ENCODE measurements at regions not wholly inside any gene's neighbourhood (a gene's known extent, or its start where the extent isn't known, plus 50 kb on each side); places are given as distances from the start of the nearest gene placed in this dataset.
"Not testable (repeated sequence)": the region's sequence is repeated elsewhere in the genome, so short reads cannot be mapped to it uniquely, and the experiment has no call there.

GRCh38 chr6:56742122-56742791, 99.6 kb upstream of the DST start:
- Mint-ChIP-seq H3K4me1 (ENCODE audit: low read depth) (peaks cover 28% of the 10 kb centered on the region), H3K27me3 (no peaks in the 10 kb centered on the region), H3K4me3 (peak overlapping the region; percentile 79), H3K27ac (peak overlapping the region; percentile 91), H3K9me3 (no peaks in the 10 kb centered on the region), H3K36me3 (ENCODE audit: low read depth) (no peaks in the 10 kb centered on the region)
- intact Hi-C loops (cut with micrococcal nuclease) = no loop called here

GRCh38 chr6:56741472-56741871, 98.8 kb upstream of the DST start:
- H3K27me3 Mint-ChIP-seq = no peaks in the 10 kb centered on the region
- H3K36me3 Mint-ChIP-seq (ENCODE audit: low read depth) = no peaks in the 10 kb centered on the region
- intact Hi-C loops (cut with micrococcal nuclease) = no loop called here
- peak overlapping the region; percentile 64 for H3K27ac Mint-ChIP-seq
- H3K9me3 Mint-ChIP-seq = no peaks in the 10 kb centered on the region
- H3K4me3 Mint-ChIP-seq = peak overlapping the region; percentile 40
- H3K4me1 Mint-ChIP-seq (ENCODE audit: low read depth) = peaks cover 28% of the 10 kb centered on the region

- Mint-ChIP-seq H3K4me1 (ENCODE audit: low read depth) (peaks cover 28% of the 10 kb centered on the region), H3K9me3 (no peaks in the 10 kb centered on the region), H3K27ac (peak overlapping the region; percentile 31), H3K36me3 (ENCODE audit: low read depth) (peaks cover under 1% of the 10 kb centered on the region), H3K27me3 (no peaks in the 10 kb centered on the region), H3K4me3 (no peak overlapping the region)
- intact Hi-C loops (cut with micrococcal nuclease) = no loop called here
Measured at GRCh38 chr6:56739836-56740815, 97.4 kb upstream of the DST start.

- H3K36me3 Mint-ChIP-seq (ENCODE audit: low read depth) = peaks cover 16% of the 10 kb centered on the region
- H3K4me3 Mint-ChIP-seq = no peak overlapping the region
- no peaks in the 10 kb centered on the region for H3K9me3 Mint-ChIP-seq
- H3K4me1 Mint-ChIP-seq (ENCODE audit: low read depth) = peaks cover 12% of the 10 kb centered on the region
- H3K27me3 Mint-ChIP-seq = no peaks in the 10 kb centered on the region
- intact Hi-C loops (cut with micrococcal nuclease) = no loop called here
- H3K27ac Mint-ChIP-seq = no peak overlapping the region
Measured at GRCh38 chr6:56736804-56737203, 94.1 kb upstream of the DST start.

GRCh38 chr6:56734335-56734734, 91.6 kb upstream of the DST start:
- Mint-ChIP-seq H3K27me3 (no peaks in the 10 kb centered on the region), H3K9me3 (no peaks in the 10 kb centered on the region)
- intact Hi-C loops (cut with micrococcal nuclease) = no loop called here

GRCh38 chr6:56733211-56733697, 90.6 kb upstream of the DST start:
- no peak overlapping the region for H3K4me3 Mint-ChIP-seq
- H3K36me3 Mint-ChIP-seq (ENCODE audit: low read depth) = peaks cover 16% of the 10 kb centered on the region
- H3K4me1 Mint-ChIP-seq (ENCODE audit: low read depth) = peaks cover 5% of the 10 kb centered on the region
- intact Hi-C loops (cut with micrococcal nuclease) = no loop called here
- H3K27me3 Mint-ChIP-seq = no peaks in the 10 kb centered on the region
- H3K9me3 Mint-ChIP-seq = no peaks in the 10 kb centered on the region
- no peak overlapping the region for H3K27ac Mint-ChIP-seq

More at GRCh38 chr6:56734335-56734734, 91.6 kb upstream of the DST start:
- peaks cover 5% of the 10 kb centered on the region for H3K4me1 Mint-ChIP-seq (ENCODE audit: low read depth)
- H3K36me3 Mint-ChIP-seq (ENCODE audit: low read depth) = peaks cover 16% of the 10 kb centered on the region
- H3K27ac Mint-ChIP-seq = no peak overlapping the region
- no peak overlapping the region for H3K4me3 Mint-ChIP-seq

- no peaks in the 10 kb centered on the region for H3K9me3 Mint-ChIP-seq
- intact Hi-C loops (cut with micrococcal nuclease) = no loop called here
- peaks cover 16% of the 10 kb centered on the region for H3K36me3 Mint-ChIP-seq (ENCODE audit: low read depth)
Measured at GRCh38 chr6:56732517-56732916, 89.8 kb upstream of the DST start.

GRCh38 chr6:56730663-56731529, 88.2 kb upstream of the DST start:
- Mint-ChIP-seq H3K27ac (no peak overlapping the region), H3K4me1 (ENCODE audit: low read depth) (peaks cover 5% of the 10 kb centered on the region), H3K27me3 (no peaks in the 10 kb centered on the region), H3K36me3 (ENCODE audit: low read depth) (peaks cover 16% of the 10 kb centered on the region), H3K4me3 (no peak overlapping the region), H3K9me3 (no peaks in the 10 kb centered on the region)
- intact Hi-C loops (cut with micrococcal nuclease) = no loop called here

More at GRCh38 chr6:56732517-56732916, 89.8 kb upstream of the DST start:
- Mint-ChIP-seq H3K4me3 (no peak overlapping the region), H3K27me3 (no peaks in the 10 kb centered on the region), H3K27ac (no peak overlapping the region), H3K4me1 (ENCODE audit: low read depth) (peaks cover 5% of the 10 kb centered on the region)

GRCh38 chr6:56729719-56730118, 87.0 kb upstream of the DST start:
- H3K27me3 Mint-ChIP-seq = no peaks in the 10 kb centered on the region
- H3K9me3 Mint-ChIP-seq = no peaks in the 10 kb centered on the region
- no peak overlapping the region for H3K4me3 Mint-ChIP-seq
- intact Hi-C loops (cut with micrococcal nuclease) = no loop called here
- peaks cover 5% of the 10 kb centered on the region for H3K4me1 Mint-ChIP-seq (ENCODE audit: low read depth)
- no peak overlapping the region for H3K27ac Mint-ChIP-seq
- H3K36me3 Mint-ChIP-seq (ENCODE audit: low read depth) = peaks cover 11% of the 10 kb centered on the region

- H3K36me3 Mint-ChIP-seq (ENCODE audit: low read depth) = peaks cover 10% of the 10 kb centered on the region
- H3K9me3 Mint-ChIP-seq; intact Hi-C loops (cut with micrococcal nuclease); H3K4me1 Mint-ChIP-seq (ENCODE audit: low read depth); H3K27ac Mint-ChIP-seq; H3K27me3 Mint-ChIP-seq; H3K4me3 Mint-ChIP-seq: not testable (repeated sequence)
Measured at GRCh38 chr6:56729166-56729565, 86.5 kb upstream of the DST start.

GRCh38 chr6:56727097-56727850, 84.6 kb upstream of the DST start:
- Mint-ChIP-seq H3K9me3 (no peaks in the 10 kb centered on the region), H3K36me3 (ENCODE audit: low read depth) (no peaks in the 10 kb centered on the region), H3K4me3 (no peak overlapping the region), H3K27ac (no peak overlapping the region), H3K27me3 (no peaks in the 10 kb centered on the region), H3K4me1 (ENCODE audit: low read depth) (no peaks in the 10 kb centered on the region)
- intact Hi-C loops (cut with micrococcal nuclease) = no loop called here

GRCh38 chr6:56725254-56725653, 82.6 kb upstream of the DST start:
- Mint-ChIP-seq H3K4me1 (ENCODE audit: low read depth) (no peaks in the 10 kb centered on the region), H3K36me3 (ENCODE audit: low read depth) (no peaks in the 10 kb centered on the region), H3K9me3 (no peaks in the 10 kb centered on the region), H3K27ac (no peak overlapping the region), H3K4me3 (no peak overlapping the region), H3K27me3 (no peaks in the 10 kb centered on the region)
- intact Hi-C loops (cut with micrococcal nuclease) = no loop called here

- intact Hi-C loops (cut with micrococcal nuclease) = no loop called here
- no peaks in the 10 kb centered on the region for H3K27me3 Mint-ChIP-seq
- no peak overlapping the region for H3K4me3 Mint-ChIP-seq
- H3K9me3 Mint-ChIP-seq = peaks cover 6% of the 10 kb centered on the region
- no peak overlapping the region for H3K27ac Mint-ChIP-seq
- no peaks in the 10 kb centered on the region for H3K36me3 Mint-ChIP-seq (ENCODE audit: low read depth)
- peaks cover 3% of the 10 kb centered on the region for H3K4me1 Mint-ChIP-seq (ENCODE audit: low read depth)
Measured at GRCh38 chr6:56724455-56724854, 81.8 kb upstream of the DST start.
